Activated CD8-positive, alpha-beta memory T cell treated with anti-CD3 and anti-CD28 coated beads, Interleukin-2, amount 50 U/mL, for 48 hours (primary cell): ENCODE measurements at regions not wholly inside any gene's neighbourhood (a gene's known extent, or its start where the extent isn't known, plus 50 kb on each side); places are given as distances from the start of the nearest gene placed in this dataset.
A peak's percentile ranks its signal among the peaks of the same experiment; 100 is the strongest.

Source experiments
- DNase-seq: peaks from one replicate; pipeline ENCODE4 v3.0.0-alpha.2; 2020

GRCh38 chr2:20108655-20109396 lies 57.4 kb upstream of the LAPTM4A start:
- no peak for DNase-seq

DNA sequence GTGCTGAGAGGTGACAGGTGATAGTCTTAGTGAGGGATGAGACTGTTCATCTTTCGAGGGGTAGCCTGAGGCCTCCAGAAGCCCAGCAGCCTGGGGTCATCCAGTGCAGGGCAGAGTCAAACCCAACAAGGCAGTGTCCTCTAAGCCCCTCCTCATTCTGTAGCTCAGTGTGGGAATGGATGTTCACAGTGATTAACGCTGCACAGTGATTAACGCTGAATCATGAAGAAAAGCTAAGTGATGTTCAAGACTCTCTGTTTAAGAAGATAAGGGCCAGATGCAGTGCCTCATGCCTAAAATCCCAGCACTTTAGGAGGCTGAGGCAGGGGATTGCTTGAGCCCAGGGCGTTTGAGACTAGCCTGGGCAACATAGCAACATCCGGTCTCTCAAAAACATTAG lies 56.3 kb upstream of the LAPTM4A start:
- no peak for DNase-seq

- no peak for DNase-seq
These were observed 55.9 kb upstream of the LAPTM4A start for GRCh38 chr2:20107352-20107751.

GRCh38 chr2:20106746-20107145 lies 55.3 kb upstream of the LAPTM4A start:
- DNase-seq: peak; percentile 61

DNA sequence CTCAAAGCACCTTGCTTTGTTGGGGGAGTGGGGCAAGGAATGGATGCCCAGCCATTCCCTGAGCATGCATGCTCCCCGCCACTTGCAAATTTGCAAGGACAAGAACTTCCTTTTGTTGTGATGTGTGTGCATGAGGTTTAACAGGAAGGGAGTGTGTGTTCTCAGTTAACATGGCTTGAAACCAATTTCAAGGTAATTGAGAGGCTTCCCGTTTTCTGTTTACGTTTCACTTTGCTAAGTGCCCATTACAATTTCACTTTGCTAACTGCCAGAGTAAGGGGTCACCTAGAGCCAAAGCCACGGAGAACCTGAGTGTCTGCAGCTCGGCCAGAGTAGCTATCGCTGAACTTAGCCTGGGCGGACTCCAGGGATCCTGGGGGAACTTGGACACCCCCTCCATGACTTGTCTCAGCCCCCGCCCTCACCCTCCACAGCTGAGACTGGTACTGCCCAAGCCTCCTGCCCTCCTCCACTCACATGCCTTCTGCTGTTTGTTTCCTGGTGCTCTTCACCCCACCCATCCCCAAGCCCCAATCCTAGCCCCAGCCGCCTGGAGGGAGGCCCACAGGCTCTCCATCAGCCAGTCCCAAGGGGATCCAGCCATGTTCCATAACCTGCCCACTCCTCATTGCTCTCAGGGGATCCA lies 53.6 kb upstream of the LAPTM4A start:
- no peak for DNase-seq

- no peak for DNase-seq
These were observed 52.1 kb upstream of the LAPTM4A start for GRCh38 chr2:20103530-20103929.
